ENCODE measurements at regions not wholly inside any gene's neighbourhood (a gene's known extent, or its start where the extent isn't known, plus 50 kb on each side); places are given as distances from the start of the nearest gene placed in this dataset.

GRCh38 chr1:163745204-163745603, 423.4 kb downstream of the NUF2 start:
- no peak for DNase-seq (ENCODE audit: low read depth)

DNA sequence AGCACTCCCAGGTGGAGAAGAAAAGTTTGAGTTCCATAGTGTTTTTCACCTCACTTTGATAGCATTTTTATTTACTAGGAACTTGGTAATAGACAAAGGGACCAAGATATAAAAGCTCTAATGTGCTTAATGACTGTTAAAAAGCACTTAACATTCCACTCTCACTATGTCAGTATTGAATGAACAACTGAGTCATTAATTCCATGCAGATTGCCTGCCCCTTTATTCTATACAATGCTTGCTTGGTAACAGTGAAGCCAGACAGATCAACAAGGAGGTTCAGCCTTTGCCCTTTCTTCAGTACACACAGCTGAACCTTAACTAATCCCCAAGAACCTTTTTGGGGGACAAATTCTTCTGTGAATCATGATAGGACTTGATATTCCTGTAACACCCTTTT, 425.5 kb downstream of the NUF2 start:
- DNase-seq (ENCODE audit: low read depth): no peak

- DNase-seq (ENCODE audit: low read depth): no peak
These were observed 426.1 kb downstream of the NUF2 start for GRCh38 chr1:163747855-163748254.

DNA sequence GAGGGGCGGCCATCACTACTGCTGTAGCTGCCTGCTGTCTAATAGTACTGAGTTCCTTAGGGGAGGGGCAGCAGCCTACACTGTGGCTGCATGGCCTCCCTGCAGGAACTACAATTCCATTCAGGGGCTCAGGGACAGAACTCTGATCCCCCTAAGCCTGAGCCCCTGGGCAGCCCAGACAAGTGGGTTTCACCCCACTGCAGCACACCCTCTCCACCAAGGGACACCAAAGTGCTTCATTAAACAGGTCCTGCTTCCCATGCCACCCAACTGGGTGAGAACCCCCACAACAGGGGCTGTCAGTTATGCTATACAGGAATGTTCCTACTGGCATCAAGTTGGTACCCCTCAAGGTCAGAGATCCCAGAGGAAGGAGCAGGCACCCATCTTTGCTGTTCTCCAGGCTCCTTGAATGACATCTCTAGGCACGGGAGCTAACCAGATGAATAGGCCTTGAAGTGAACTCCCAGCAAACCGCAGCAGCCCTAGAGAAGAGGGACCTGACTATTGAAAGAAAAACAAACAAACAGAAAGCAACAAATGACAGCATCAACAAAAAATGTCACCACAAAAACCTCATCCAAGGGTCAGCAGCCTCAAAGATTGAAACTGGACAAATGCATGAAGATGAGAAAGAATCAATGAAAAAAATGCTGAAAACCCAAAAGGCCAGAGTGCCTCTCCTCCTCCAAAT, 437.4 kb downstream of the NUF2 start:
- peak; percentile 8 for DNase-seq (ENCODE audit: low read depth)

GRCh38 chr1:163761898-163762297, 440.1 kb downstream of the NUF2 start:
- no peak for DNase-seq (ENCODE audit: low read depth)

- DNase-seq (ENCODE audit: low read depth): no peak
These were observed 444.6 kb downstream of the NUF2 start for GRCh38 chr1:163766257-163766918.

GRCh38 chr1:163768576-163768975, 446.8 kb downstream of the NUF2 start:
- no peak for DNase-seq (ENCODE audit: low read depth)

DNA sequence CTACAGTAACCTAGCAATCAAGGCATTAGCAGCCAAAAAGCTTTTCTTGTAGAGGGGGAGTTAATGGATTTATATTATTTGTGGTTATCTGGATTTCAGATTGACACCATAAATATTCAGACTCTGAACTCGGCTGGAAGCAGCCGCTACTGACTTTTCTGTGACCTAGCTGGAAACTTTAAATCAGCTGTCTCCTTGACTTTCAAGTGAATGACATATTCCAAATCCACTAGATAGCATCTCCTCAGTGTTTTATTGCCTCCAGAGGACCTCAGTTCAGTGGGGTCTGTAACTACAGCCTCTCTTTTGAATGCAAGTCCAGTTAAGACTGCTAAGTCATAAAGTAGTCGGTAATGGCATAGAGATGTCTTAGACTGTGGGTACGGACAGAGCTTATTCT, 448.5 kb downstream of the NUF2 start:
- no peak for DNase-seq (ENCODE audit: low read depth)

DNA sequence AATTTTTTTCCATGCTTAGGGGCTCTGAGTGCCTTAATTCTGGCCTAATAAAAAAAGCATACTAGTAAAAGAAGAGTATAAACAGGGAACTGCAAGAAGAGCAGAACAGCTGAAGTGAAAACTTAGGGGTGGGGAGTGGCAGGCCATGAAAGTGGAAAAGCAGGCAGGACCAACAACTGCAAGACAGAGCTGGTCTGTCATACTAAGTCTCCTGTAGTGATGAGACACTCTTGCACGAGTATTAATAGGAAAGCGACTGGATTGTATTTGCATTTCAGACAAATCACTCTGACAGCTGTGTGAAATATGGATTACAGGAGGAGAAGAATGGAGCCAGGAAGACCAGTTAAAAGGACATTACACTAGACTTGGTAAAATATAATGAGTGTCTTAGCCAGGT, 449.9 kb downstream of the NUF2 start:
- DNase-seq (ENCODE audit: low read depth): no peak

GRCh38 chr1:163772246-163772645, 450.5 kb downstream of the NUF2 start:
- DNase-seq (ENCODE audit: low read depth): no peak

DNA sequence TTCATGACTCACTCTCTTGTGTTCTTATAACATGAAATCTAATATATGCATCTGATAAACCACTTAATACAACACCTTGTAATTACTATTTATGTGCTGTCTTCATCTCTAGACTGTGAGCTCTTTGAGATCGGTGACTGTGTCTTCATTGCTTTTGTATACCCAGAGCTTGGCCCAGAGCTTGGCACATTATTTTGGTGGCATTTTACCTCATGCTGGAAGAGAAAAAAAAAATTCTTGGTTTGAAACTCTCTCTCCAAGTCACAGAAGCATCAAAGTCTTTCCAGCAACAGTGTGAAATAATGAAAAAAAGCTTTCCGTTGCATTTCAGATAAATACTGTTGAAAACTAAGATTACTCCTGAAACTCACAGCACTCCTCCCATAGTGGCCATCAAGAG, 451.6 kb downstream of the NUF2 start:
- DNase-seq (ENCODE audit: low read depth): no peak

DNA sequence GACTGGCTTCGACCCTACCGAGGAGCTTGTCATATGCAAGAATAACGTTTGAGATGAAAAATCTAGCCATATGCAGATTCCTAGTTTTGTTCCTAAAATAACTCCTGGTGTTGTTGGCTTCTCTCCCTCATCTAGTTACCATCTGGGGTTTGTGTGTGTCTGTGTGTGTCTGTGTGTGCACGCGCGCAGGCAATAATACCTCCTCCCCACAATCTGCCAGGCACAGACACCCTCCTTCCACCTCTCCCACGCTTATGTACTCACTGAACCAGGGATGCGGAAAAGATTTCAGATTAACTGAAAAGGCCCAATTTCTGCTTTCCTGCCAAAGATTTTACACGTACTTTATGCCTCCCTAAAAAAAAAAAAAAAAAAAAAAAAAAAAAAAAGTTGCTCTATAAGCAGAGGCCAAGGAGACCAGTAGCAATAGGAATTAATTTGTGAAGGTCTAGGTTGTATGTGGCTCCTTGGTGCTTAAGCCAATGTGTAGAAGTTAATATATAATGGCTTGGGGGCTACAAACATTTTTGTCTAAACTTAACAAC, 452.7 kb downstream of the NUF2 start:
- no peak for DNase-seq (ENCODE audit: low read depth)

DNA sequence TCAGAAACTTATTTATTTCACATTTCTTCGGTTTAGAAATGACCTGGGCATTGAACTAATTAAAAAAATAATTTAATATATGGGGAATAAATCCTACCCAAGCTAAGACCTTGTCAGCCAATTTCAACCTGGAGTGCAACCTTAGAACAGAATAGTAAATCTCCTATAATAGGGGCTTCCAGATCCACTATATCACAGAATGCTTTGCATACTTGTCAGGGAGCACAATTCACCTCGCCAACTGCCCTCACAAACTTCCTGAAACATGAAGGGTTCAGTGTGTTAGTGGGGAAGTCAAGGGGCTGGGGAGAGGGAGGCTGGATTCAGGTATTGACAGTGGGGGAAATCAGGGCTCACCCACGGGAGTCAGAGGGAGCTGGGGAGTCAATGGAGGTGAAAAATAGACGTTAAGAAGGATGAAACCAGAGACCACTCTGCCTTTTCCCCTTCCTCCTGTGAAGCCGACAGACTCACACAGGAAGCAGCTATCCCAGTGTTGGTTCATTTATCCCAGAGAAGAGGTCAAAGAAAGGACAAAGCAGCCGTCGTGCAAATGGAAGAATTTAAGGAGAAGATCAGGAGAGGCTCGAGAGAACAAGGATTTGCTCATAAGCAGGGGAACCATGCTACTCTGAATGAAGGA, 453.3 kb downstream of the NUF2 start:
- no peak for DNase-seq (ENCODE audit: low read depth)

GRCh38 chr1:163777205-163777604, 455.5 kb downstream of the NUF2 start:
- no peak for DNase-seq (ENCODE audit: low read depth)

- no peak for DNase-seq (ENCODE audit: low read depth)
These were observed 459.4 kb downstream of the NUF2 start for GRCh38 chr1:163781146-163781545.

- no peak for DNase-seq (ENCODE audit: low read depth)
These were observed 464.2 kb downstream of the NUF2 start for GRCh38 chr1:163785868-163786405.

DNA sequence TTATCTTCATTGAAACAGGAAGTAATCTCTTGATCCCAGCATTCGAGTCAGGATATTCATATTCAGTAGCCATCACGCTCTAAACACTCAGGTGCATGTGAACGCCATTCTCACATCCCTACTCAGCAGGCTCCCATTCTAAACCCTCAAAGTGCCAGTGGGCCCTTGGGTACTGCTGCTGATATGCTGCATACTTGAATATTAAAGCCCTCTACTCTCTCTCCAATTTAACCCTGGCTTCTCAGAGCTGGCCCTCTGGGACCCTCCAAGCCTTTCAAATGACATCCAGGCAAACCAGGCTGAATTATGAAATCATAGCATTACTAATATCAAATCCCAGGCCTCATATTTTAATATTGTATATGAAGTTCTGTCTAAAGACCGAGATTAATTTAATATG, 468.2 kb downstream of the NUF2 start:
- no peak for DNase-seq (ENCODE audit: low read depth)

GRCh38 chr1:163794551-163794950, 472.8 kb downstream of the NUF2 start:
- DNase-seq (ENCODE audit: low read depth): no peak

- peak; percentile 76 for DNase-seq (ENCODE audit: low read depth)
These were observed 474.7 kb downstream of the NUF2 start for GRCh38 chr1:163796394-163796821.

DNA sequence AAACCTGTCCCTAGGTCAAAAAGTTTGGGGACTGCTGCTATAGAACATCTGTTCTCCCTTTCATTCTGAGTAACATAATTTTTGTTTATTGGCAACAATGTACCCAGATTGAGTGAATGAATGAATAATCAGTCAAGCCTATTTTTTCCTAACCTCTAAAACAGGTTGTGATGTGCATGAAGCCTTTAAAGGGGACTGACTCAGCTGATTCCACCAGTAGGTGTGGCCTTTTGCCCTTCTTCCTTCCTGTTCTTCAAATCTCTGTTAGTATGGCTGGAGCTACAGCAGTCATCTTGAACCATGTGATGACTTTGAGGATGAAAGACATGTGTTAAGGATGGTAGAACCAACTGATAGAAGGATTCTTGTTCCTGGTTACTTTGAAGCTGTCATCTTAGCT, 476.1 kb downstream of the NUF2 start:
- no peak for DNase-seq (ENCODE audit: low read depth)

GRCh38 chr1:163799190-163799805, 477.5 kb downstream of the NUF2 start:
- no peak for DNase-seq (ENCODE audit: low read depth)

DNA sequence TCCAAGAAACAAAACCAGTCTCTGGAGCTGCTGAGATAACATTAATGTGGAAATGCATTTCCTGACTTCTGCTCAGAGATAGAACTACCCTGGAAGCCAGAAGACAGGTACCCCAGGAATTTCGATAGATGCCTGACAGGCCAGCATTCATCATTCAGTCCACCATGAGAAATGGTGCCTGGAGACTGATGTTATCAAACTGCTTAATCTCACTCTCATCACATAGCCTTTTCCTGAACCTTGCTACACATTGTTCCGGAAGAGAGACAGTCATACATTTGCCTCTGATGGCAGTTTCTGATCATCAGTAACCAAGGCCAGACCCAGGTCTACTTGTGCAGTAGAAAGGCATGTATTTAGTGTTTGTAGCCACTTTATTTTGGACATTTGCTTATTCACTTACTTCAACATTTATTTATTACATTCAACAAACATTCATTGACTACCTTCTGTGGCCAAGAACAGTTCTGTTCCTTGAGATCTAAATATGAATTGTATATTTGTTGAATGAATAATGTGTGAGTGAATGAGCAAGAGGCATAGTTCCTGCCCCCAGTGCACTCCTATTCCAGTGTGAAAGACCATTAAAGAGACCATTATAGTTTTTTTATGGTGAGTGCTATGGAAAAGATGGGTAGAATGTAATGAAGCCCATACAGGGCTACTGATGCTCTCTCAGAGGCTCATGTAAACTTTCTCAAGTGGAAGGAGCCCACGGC, 485.7 kb downstream of the NUF2 start:
- DNase-seq (ENCODE audit: low read depth): no peak
